ENCODE measurements at regions not wholly inside any gene's neighbourhood (a gene's known extent, or its start where the extent isn't known, plus 50 kb on each side); places are given as distances from the start of the nearest gene placed in this dataset.
"Not testable (repeated sequence)": the region's sequence is repeated elsewhere in the genome, so short reads cannot be mapped to it uniquely, and the experiment has no call there.

GRCh38 chr1:78250201-78250600 lies 204.4 kb downstream of the GIPC2 start:
- no peak for DNase-seq

DNA sequence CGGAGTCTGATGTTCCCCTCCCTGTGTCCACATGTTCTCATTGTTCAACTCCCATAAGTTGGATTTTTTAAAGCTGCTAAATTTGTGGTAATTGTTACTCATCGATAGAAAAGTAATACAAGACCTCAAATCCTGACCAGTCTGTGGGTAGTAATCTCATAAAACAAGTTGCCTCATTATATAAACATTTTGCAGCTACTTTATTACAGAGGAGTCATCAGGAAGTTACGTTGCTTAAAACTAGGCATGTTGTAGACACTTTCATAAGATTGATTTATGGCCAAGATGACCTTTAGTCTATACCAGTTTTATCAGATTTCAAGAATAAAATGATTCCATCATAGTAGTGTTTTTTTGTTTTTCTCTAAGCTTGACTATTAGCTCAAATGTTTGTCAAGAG lies 208.8 kb downstream of the GIPC2 start:
- no peak for DNase-seq

GRCh38 chr1:78255383-78255782 lies 209.6 kb downstream of the GIPC2 start:
- DNase-seq: no peak

DNA sequence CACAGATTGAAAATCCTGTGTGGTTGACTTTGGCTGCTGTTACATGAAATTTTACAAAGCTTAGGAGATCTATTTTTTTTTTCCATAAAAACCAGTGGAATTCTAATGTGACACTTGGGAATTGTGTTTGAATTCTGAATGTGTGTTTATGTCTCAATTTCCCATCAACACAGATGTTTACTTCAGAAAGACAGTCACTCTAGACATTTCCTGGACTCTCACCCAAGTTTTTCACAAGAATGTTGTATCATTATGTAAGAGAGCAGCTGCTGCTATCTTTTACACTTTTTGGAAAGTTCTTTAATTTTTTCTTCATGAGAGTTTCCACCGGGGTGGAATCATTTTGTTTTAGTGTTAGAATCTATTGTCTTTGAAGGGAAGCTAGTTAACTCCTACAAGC lies 210.1 kb downstream of the GIPC2 start:
- no peak for DNase-seq

GRCh38 chr1:78263459-78263858 lies 217.7 kb downstream of the GIPC2 start:
- DNase-seq: no peak

DNA sequence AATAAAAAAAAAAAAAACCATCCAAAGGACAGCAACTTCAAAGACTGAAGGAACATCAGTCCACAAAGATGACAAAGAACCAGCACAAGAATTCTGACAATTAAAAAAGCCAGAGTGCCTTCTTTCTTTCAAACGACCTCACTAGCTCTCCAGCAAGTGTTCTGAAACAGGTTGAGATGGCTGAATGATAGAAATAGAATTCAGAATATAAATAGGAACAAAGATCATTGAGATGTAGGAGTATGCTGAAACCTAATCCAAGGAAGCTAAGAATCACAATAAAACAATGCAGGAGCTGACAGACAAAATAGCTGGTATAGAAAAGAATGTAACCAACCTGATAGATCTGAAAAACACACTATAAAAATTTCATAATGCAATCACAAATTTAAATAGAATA lies 218.2 kb downstream of the GIPC2 start:
- no peak for DNase-seq

DNA sequence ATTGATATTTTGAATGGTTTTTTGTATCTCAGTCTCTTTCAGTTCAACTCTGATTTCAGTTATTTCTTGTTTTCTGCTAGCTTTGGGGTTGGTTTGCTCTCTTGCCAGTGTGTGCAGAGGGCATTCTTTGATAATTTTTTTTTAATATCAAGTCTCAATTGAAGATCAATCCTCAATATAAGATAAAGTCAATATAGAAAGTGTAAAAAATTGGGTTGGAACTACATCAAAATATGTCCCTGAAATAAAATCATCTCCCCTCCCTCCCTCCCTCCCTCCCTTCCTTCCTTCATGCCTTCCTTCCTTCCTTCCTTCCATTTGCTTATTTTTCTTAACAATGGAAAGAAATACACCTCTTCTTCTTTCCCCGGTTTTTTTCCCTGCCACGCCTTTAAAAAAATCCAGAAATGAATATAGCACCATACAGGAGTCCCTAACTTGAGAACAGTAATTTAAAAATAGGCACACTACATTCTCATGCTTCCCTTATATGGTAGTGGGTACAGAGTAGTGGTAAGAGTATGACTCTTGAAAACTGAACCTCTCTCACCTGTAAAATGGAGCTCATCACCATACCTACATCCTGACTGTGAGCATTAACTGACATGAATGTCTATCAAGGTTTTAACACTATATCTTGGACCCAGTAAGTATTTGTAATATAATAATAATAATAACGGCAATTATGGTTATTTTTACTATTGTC lies 221.9 kb downstream of the GIPC2 start:
- DNase-seq: no peak

GRCh38 chr1:78269591-78269990 lies 221.2 kb upstream of the PTGFR start:
- DNase-seq: no peak

DNA sequence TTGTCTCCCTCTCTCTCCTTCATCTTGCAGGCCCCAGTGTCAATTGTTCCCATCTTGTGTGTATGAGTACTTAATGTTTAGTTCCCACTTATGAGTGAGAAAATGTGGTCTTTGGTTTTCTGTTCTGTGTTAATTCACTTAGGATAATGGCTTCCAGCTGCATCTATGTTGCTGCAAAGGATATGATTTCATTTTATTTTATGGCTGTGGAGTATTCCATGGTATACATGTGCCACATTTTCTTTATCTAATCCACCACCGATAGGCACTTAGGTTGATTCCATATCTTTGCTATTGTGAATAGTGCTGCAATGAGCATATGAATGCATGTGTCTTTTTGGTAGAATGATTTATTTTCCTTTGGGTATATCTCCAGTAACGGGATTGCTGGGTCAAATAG lies 219.4 kb upstream of the PTGFR start:
- DNase-seq: not testable (repeated sequence)

GRCh38 chr1:78274814-78275213 lies 216.0 kb upstream of the PTGFR start:
- DNase-seq: no peak

DNA sequence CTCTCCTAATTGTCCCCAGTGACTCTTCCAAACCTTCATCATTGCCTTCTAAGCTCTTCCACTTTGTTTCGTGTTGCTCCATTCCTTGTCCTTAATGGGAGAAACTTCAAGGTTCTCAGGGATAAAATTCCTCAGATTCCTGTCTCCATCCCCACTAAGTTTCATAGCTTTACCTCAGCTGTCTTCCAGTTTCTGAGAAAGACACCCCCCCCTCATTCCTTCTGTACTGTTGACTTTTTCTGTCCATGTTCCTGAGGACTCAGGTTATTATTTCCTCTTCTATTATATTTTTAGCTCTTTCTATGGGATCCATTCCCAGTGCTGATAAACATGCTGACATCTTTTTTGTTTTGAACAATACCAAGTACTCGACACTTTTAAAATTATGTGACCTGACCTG lies 215.3 kb upstream of the PTGFR start:
- no peak for DNase-seq

GRCh38 chr1:78275906-78276685 lies 214.7 kb upstream of the PTGFR start:
- DNase-seq: no peak

DNA sequence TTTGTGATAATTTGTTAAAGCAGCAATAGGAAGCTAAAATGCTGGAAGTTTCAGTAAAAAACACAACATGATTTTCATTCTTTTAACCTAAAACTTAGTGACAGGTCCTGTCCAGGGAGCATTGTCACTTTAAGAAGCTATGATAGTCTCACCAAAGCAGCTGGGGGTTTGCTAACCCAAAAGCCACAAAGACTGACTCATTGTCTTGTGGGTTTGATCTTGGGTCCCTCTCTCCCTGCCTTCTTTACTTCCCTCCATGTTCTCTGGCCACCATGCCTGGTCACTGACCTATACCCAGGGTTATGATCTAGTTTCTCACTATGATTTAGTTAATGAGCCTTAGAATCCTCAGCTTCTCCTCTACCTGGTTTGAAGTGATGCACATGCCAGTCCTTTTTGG lies 213.5 kb upstream of the PTGFR start:
- DNase-seq: no peak

DNA sequence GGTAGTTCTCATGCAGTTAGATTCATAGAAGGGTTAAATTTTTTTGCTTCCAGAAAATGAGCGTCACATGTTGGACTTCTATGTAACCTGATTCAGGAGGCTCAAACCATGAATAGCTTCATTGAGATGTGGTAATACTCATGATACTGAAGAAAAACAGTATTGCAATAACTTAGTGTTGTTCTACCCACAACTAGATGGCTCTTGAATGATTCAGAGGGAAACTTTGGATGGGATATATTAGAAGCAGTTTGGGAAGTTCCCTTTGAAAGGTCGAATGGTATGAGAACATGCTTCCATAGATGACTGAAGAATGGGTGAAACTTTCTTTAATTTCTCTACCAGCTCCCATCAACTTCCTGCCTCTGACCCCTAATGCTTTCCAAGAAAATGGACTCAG lies 211.7 kb upstream of the PTGFR start:
- no peak for DNase-seq

DNA sequence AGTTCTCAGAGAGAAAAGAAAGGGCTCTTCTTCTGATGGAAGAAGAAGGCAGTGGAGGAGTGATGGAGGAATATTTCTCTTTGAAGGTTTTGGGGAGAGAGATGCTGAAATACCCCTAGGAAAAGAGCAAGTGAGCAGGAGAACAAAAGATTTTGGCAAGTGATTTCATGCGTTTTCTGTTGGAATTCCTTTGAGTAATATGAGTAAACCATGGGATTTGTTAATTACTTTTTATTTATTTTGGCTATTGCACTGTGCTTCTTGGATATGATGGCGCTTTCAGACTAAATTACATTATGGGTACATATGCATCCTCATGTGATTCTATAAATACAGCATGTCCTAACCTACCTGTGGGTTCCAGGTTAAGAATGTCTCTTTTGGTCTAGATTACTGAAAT lies 210.1 kb upstream of the PTGFR start:
- DNase-seq: no peak

DNA sequence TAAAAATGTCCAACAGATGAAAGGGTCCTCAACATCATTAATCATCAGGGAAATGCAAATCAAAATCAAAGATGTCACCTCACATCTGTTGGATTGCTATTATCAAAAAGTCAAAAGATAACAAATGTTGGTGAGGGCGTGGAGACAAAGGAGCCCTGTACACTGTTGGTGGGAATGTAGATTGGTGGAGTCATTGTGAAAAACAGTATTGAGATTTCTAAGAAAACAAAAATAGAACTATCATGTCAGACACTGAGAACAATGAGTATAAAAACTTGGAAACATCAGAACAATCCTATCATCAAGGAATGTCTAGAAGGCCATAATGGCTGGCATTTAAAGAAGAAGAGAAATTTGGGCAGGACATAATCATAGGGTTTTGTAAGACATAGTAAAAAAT lies 209.2 kb upstream of the PTGFR start:
- DNase-seq: no peak

DNA sequence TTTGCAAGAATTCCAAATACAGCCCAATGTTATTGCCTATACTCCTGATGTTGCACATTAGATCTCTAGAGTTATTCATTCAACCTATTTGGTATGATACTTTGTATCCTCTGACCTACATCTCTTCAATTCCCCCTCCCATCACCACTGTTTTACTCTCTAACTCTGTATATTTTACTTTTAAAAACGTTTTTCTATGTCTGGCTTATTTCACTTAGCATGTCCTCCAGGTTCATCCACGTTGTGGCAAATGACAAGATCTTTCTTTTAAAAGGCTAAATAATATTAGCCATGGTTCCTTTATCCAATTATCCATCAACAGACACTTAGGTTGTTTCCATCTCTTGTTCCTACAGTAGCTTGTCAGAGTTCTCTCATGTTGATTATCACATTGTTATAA lies 207.1 kb upstream of the PTGFR start:
- no peak for DNase-seq

DNA sequence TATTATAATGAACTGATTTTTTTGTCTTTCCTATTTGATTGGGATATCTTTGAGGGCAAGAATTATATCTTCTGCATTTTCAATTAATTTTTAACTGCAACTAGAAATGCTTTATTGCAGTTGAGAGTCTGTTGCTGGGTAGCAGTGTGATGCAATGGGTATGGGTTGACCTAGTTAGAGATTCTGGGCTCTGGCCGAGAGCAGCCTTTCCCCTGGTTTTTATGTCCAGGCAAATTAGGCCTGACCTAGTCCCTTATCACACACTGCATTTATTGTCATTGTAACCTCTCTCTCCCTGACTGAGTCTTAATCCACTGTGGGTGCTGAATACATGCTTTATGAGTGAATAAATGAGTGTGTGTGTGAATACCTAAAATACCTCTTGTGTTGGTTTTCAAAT lies 206.4 kb upstream of the PTGFR start:
- DNase-seq: no peak

DNA sequence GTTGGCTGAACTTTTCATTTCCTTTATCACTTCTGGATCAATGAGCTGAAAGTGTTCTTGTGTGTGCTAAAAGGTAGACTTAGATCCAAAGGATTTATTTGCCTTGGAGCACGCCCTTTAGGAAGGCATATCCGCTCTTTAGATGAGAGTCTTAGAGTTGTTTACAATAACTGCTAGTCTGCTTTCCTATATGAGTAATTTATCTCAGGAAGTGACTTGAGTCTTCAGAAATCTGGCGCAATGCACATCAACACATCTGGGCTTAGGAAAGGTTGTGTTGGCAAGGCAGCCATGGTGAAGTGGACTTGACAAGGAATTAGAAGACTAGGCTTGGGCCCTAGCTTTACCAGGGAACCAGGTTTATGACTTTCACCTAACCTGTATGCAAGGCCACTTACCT lies 204.1 kb upstream of the PTGFR start:
- no peak for DNase-seq

- no peak for DNase-seq
These were observed 201.2 kb upstream of the PTGFR start for GRCh38 chr1:78289603-78290002.

- no peak for DNase-seq
These were observed 199.4 kb upstream of the PTGFR start for GRCh38 chr1:78291418-78291817.

DNA sequence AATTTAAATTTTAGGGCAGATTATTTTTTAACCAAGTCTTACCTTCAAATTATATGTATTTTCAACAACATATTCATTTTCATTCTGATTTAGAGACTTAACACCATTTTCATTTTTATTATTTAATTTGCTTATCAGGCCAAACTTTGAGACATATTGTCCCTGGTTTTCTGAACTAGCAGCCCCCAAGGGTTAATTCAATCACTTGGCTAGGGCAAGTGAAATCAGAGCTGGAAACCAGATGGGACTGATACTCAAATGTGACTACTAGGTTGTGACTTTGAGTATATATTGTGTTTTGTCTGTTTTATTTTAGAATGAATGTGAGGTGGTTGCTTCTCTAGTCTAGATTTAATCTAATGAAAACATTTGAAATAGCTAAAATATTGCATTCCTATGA lies 198.9 kb upstream of the PTGFR start:
- DNase-seq: no peak

- no peak for DNase-seq
These were observed 198.4 kb upstream of the PTGFR start for GRCh38 chr1:78292361-78292760.

DNA sequence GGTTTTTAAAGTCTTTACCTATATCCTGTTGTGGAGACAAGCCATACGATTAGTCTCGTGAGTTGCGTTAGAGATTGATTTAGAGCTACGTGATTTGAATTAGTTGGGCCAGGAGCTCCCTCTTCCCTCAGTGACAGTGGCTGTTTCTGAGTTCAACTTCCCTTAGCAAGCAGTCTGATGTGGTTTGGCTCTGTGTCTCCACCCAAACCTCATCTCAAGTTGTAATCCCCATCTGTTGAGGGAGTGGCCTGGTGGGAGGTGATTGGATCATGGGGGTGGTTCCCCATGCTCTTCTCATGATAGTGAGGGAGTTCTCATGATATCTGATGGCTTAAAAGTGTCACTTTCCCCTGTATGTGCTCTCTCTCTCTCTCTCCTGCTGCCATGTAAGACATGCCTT lies 192.9 kb upstream of the PTGFR start:
- DNase-seq: no peak

- DNase-seq: no peak
These were observed 192.4 kb upstream of the PTGFR start for GRCh38 chr1:78298349-78298748.

Data from 8988T (cell line).